Muscle layer of colon (tissue), 2 donors: ENCODE measurements at regions not wholly inside any gene's neighbourhood (a gene's known extent, or its start where the extent isn't known, plus 50 kb on each side); places are given as distances from the start of the nearest gene placed in this dataset.

Experiments used
- H3K27ac ChIP-seq: one replicate; pipeline ENCODE4 v1.7.0; 2013; ENCODE audit warnings: low read depth, mild to moderate bottlenecking, low read length, moderate library complexity
- H3K27me3 ChIP-seq, 2 donors: one replicate each; pipeline ENCODE4 v1.7.0; 2013; ENCODE audit warnings: low read length in 2 of 2, mild to moderate bottlenecking in 2 of 2; ENCODE audit not compliant: insufficient read depth in 2 of 2, control insufficient read depth in 1 of 2
- H3K36me3 ChIP-seq: one replicate; pipeline ENCODE4 v1.7.0; 2013; ENCODE audit warnings: mild to moderate bottlenecking, low read length; ENCODE audit not compliant: insufficient read depth
- H3K4me1 ChIP-seq: one replicate; pipeline ENCODE4 v1.7.0; 2013; ENCODE audit warnings: mild to moderate bottlenecking, low read length; ENCODE audit not compliant: insufficient read depth
- H3K4me3 ChIP-seq, 2 donors: one replicate each; pipeline ENCODE4 v1.7.0; 2013; ENCODE audit warnings: low read length in 2 of 2, low read depth in 1 of 2, mild to moderate bottlenecking in 1 of 2, moderate library complexity in 1 of 2
- H3K9ac ChIP-seq: one replicate; pipeline ENCODE4 v1.7.0; 2013; ENCODE audit warnings: low read length
- H3K9me3 ChIP-seq: one replicate; pipeline ENCODE4 v1.7.0; 2013; ENCODE audit warnings: mild to moderate bottlenecking, low read length
- donor health status: abdominal sarcoma.
- donor health status: Adenocarcinoma of cecum.

DNA sequence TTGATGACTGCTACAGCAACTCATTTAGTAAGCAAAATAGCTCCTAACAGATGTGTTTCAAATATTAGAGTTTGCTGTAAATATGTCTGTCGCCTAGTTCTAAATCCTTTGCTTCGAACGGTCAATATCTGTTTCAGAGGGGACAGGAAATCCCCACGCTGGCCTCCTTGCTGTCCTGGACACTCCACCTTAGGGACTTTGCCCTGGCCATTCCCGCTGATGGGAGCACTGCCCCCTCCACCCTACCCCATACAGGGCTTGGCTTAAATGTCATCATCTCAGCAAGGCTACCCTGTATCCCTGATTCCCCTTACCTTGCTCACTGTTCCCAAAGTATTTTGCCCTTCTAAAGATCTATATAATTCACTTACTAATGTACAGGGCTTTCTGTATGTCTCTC lies 86.1 kb upstream of the HIVEP3 start:
- Histone ChIP-seq H3K9ac (no peak overlapping the region), H3K27ac (no peak overlapping the region)

DNA sequence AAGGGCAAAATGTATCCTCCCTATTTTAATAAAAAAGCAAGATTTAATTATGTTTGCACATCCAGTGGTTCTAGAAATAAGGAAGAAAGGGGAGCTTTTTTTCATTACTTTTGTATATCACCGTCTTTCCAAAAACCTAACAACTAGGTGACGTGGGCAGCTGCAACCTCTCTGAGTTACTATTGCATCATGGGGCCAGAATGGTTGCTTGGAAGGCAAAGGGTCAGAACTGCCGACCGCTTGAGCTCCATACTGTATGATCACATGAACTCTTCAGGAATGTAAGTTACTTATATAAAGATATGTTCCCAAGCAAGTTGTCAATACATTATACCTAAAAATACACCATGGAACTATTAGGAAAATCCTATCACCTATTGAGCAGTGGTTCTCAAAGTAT lies 85.6 kb upstream of the HIVEP3 start:
- Histone ChIP-seq H3K9me3 (no peaks in the 10 kb centered on the region), H3K27ac (no peak overlapping the region), H3K36me3 (no peaks in the 10 kb centered on the region), H3K9ac (no peak overlapping the region), H3K4me1 (no peaks in the 10 kb centered on the region), H3K27me3 (no peaks in the 10 kb centered on the region), H3K4me3 (no peak overlapping the region)

More for the DNA sequence above, 86.1 kb upstream of the HIVEP3 start:
- Histone ChIP-seq H3K4me1 (no peaks in the 10 kb centered on the region), H3K4me3 (no peak overlapping the region), H3K9me3 (no peaks in the 10 kb centered on the region), H3K27me3 (no peaks in the 10 kb centered on the region), H3K36me3 (no peaks in the 10 kb centered on the region)

DNA sequence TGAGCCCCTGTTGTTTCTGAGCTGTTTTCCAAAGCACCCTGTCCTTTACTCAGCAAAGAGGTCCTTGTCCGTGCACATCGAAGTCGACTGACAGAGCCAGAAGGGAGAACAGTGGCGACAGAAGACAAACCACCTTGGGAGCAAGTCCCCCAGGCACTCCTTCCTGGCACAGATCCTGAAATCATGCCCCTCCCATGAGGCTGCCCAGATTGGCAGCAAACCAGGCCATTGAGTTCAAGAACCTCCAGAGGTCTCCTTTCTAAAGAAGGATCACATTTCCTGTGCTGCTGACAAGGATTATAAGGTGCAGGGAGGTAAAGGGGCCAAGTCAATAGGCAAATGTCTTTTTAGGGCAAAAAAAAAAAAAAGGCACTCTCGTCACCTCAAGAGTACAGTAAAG lies 84.7 kb upstream of the HIVEP3 start:
- no peaks in the 10 kb centered on the region for H3K9me3 ChIP-seq
- H3K9ac ChIP-seq, result no peak overlapping the region
- no peaks in the 10 kb centered on the region for H3K36me3 ChIP-seq
- no peak overlapping the region for H3K4me3 ChIP-seq
- H3K27me3 ChIP-seq, result no peaks in the 10 kb centered on the region
- no peak overlapping the region for H3K27ac ChIP-seq
- no peaks in the 10 kb centered on the region for H3K4me1 ChIP-seq

DNA sequence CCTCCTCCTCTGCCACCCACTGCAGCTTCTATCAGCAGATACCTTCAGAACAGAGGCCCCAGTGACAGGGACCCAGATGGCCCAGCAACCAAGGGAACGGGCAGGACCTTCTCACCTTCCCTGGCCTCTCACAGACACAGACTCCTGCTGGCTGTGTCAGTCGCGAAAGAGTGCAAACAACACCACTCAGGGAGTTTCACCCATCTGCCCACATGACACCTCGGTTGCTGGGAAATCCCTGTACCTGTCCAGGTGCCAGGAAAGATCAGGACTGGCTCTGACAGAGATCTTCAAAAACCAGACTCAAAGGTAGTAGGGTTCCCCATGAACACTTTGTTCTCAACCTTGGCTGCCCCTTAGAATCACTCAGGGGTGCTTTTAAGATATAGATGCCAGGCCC lies 83.5 kb upstream of the HIVEP3 start:
- H3K27ac ChIP-seq, result no peak overlapping the region
- no peaks in the 10 kb centered on the region for H3K27me3 ChIP-seq
- H3K9me3 ChIP-seq, result no peaks in the 10 kb centered on the region
- H3K36me3 ChIP-seq, result no peaks in the 10 kb centered on the region
- H3K9ac ChIP-seq, result no peak overlapping the region
- H3K4me3 ChIP-seq, result no peak overlapping the region
- no peaks in the 10 kb centered on the region for H3K4me1 ChIP-seq

DNA sequence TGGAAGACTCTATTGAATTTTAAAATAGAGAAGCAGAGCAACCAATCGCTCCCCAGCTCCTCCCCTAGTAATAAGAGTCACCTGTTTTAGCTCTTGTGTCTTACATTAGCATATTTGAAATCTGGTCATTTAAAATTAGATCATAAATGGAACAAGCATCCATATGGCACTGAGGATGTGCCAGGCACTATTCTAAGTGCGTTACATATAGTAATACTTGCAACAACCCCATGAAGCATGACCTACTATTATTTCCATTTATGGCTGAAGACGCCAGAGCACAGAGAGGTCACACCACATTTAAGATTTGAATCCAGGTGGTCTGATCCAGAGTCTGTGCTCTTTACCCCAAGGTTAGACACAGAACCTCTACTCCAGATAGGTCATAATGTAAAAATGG lies 82.0 kb upstream of the HIVEP3 start:
- no peaks in the 10 kb centered on the region for H3K36me3 ChIP-seq
- H3K27ac ChIP-seq, result no peak overlapping the region
- no peaks in the 10 kb centered on the region for H3K4me1 ChIP-seq
- H3K9me3 ChIP-seq, result no peaks in the 10 kb centered on the region
- H3K27me3 ChIP-seq, result no peaks in the 10 kb centered on the region
- no peak overlapping the region for H3K9ac ChIP-seq
- H3K4me3 ChIP-seq, result no peak overlapping the region

DNA sequence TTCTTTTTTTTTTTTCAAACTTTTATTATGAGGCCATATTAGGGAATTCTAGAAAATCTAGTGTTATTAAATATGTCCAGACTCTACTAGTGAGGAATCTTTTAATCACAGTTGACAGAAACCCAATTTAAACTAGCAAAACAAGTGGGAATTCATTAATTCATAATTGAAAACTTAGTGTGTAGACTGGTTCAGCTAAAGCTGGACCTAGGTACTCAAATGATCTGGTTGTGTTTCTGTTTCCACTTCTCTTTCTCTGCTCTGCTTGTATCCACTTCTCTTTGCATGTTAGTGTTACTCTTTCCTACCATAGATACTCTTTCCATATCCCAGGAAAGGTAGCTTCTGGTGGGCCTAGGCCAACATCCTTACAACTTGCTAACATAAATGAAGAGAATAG lies 81.2 kb upstream of the HIVEP3 start:
- Histone ChIP-seq H3K27ac (no peak overlapping the region), H3K9me3 (no peaks in the 10 kb centered on the region), H3K4me3 (no peak overlapping the region), H3K27me3 (no peaks in the 10 kb centered on the region), H3K4me1 (no peaks in the 10 kb centered on the region), H3K9ac (no peak overlapping the region), H3K36me3 (no peaks in the 10 kb centered on the region)

DNA sequence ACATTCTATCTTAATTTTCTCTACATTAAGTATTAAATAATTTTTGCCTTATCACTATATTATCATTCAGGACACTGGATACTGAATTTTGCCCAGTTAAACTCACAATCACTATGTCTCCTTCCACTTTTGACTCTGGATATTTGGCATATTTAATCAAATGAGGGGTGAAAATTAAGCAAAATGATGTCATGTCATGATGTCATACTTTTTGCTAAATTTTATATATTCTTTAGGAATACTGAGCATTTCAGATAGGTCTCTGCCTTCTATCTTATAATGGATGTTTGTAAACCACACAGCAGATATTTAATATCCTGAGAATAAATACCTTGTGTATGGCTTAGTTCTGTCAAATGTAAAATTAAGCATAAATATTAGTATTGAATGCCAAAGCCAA lies 79.5 kb upstream of the HIVEP3 start:
- no peaks in the 10 kb centered on the region for H3K4me1 ChIP-seq
- no peaks in the 10 kb centered on the region for H3K36me3 ChIP-seq
- no peak overlapping the region for H3K27ac ChIP-seq
- H3K9ac ChIP-seq, result no peak overlapping the region
- no peaks in the 10 kb centered on the region for H3K27me3 ChIP-seq
- H3K9me3 ChIP-seq, result no peaks in the 10 kb centered on the region
- no peak overlapping the region for H3K4me3 ChIP-seq

DNA sequence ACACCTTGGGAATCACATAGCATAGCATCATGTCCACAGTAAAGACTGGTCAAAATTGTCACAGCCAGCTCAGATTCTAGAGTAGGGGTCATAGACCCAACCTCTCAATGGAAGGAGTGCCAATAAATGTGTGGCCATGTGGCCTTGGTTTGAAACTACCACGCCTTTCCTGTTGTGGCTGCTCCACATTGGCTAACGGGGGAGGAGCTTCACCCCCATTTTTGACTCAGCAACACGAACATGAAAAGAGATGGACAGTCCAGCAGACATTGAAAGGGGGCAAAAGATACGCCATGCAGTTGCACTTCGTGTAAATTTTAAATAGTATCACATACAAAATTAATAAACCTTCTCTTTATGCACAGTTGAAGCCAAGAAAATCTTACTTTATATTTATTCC lies 78.4 kb upstream of the HIVEP3 start:
- H3K27ac ChIP-seq, result no peak overlapping the region
- no peaks in the 10 kb centered on the region for H3K36me3 ChIP-seq
- H3K27me3 ChIP-seq, result no peaks in the 10 kb centered on the region
- no peak overlapping the region for H3K4me3 ChIP-seq
- no peak overlapping the region for H3K9ac ChIP-seq
- no peaks in the 10 kb centered on the region for H3K4me1 ChIP-seq
- H3K9me3 ChIP-seq, result no peaks in the 10 kb centered on the region

DNA sequence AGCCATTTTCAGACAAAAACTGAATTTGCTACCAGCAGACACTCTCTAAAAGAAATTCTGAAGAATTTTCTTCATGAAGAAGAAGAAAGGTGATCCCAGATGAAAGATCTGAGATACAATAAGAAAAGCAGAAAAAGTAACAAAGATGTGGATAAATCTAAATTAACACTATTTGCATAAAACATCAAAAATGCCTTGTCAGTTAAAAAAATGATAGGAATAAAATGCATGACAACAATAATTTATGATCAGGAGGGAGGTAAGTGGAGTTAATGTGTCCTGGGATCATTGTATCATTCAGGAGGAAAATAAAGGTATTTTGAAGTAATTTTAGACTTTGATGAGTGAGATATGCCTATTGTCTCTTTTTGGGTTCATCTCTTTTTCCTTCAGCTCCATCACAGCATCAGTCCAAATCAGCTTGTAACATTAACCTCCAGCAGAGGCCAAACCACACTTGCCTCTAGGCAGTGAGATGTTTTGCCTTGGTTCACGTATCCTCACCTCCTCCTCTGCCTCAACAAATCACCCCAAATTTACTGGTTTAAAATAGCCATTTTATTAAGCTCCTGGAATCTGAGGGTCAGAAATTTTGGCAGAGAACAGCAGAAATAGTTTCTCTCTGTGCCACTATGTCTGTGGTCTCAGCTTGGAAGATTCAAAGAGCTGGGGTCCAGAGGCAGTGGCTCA lies 76.9 kb upstream of the HIVEP3 start:
- H3K4me1 ChIP-seq, result no peaks in the 10 kb centered on the region
- no peaks in the 10 kb centered on the region for H3K9me3 ChIP-seq
- H3K9ac ChIP-seq, result no peak overlapping the region
- H3K27ac ChIP-seq, result no peak overlapping the region
- H3K4me3 ChIP-seq, result no peak overlapping the region
- H3K27me3 ChIP-seq, result no peaks in the 10 kb centered on the region
- no peaks in the 10 kb centered on the region for H3K36me3 ChIP-seq

DNA sequence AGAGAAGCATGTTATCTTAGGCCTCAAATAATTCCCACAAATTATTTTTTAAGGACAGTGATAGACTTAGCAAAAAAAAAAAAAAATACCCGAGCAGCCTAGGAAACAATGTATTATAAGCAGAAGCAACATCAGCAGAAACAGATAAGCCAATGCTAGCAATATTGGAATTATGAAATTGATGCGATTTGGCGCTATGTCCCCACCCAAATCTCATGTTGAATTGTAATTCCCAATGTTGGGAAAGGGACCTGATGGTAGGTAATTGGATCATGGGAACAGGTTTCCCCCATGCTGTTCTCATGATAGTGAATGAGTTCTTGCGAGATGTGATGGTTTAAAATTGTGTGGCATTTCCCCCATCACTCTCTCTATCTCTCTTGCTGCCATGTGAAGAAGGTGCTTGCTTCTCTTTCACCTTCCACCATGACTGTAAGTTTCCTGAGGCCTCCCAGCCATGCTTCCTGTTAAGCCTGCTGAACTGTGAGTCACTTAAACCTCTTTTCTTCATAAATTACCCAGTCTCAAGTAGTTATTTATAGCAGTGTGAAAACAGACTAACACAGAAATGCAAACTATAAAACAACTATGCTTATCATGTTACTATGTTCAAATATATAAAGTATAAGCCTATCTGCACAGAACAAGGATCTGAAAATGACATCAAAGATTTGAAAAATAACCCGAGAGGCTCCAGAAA lies 75.6 kb upstream of the HIVEP3 start:
- no peaks in the 10 kb centered on the region for H3K36me3 ChIP-seq
- H3K4me3 ChIP-seq, result no peak overlapping the region
- H3K9ac ChIP-seq, result no peak overlapping the region
- H3K27me3 ChIP-seq, result no peaks in the 10 kb centered on the region
- H3K9me3 ChIP-seq, result no peaks in the 10 kb centered on the region
- H3K4me1 ChIP-seq, result no peaks in the 10 kb centered on the region
- no peak overlapping the region for H3K27ac ChIP-seq

DNA sequence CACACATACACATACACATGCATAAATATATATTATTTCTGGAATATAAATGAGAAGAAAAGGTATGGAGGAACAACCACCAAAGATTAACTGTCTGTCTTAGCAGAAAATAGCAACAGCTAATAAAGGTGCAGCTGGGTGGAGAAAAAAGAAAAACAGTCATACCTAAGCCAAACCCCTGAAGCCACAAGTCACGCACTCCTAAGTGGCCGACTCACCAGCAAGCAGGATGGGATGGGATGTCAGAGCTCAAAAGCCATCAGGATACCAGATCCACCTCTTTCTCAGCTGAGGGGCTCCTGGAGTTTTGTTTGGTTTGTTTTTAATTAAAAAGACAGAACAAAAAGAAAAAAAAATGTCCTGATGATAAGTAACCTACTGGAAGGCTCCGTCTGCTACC lies 64.7 kb upstream of the HIVEP3 start:
- H3K27ac ChIP-seq, result no peak overlapping the region
- no peaks in the 10 kb centered on the region for H3K9me3 ChIP-seq
- no peaks in the 10 kb centered on the region for H3K27me3 ChIP-seq
- H3K4me1 ChIP-seq, result peaks cover 5% of the 10 kb centered on the region
- H3K9ac ChIP-seq, result no peak overlapping the region
- H3K36me3 ChIP-seq, result peaks cover 5% of the 10 kb centered on the region
- H3K4me3 ChIP-seq, result no peak overlapping the region

DNA sequence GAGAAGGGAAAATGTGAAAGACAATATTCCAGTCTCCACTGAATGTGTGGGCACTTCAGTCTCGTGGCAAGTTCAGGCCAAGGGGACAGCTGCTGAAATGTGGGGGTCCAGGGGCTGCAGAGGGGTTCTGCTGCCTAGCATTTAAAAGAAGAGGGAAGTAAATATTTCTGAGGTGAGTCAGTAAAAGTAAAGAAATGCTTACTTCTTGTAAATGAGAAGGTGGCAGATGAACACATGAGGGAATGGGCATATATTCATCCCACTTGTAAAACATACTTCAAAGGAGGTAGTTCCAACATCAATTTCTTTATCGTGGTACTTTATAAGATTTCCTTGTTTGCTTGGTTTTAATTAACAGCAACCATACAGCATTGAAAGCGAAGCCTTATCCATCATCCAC lies 63.1 kb upstream of the HIVEP3 start:
- Histone ChIP-seq H3K4me3 (no peak overlapping the region), H3K9me3 (no peaks in the 10 kb centered on the region), H3K36me3 (peaks cover 5% of the 10 kb centered on the region), H3K27ac (no peak overlapping the region), H3K9ac (no peak overlapping the region), H3K27me3 (no peaks in the 10 kb centered on the region), H3K4me1 (peaks cover 5% of the 10 kb centered on the region)
